Thoracic aorta (tissue), 2 donors: ENCODE measurements at regions not wholly inside any gene's neighbourhood (a gene's known extent, or its start where the extent isn't known, plus 50 kb on each side); places are given as distances from the start of the nearest gene placed in this dataset.

Source experiments
- ATAC-seq: fragments of 150-250 bp; one replicate; pipeline ENCODE4 v1.8.0; 2017; ENCODE audit warnings: low read depth; ENCODE audit not compliant: insufficient number of reproducible peaks, low FRiP score
- DNase-seq: peaks from one replicate; pipeline ENCODE4 v3.0.0-alpha.2; 2020; ENCODE audit warnings: low spot score
- H3K27ac ChIP-seq, 2 donors: fragments of 200-600 bp; sonication (generic); 1 replicate in 1 of 2; 2 replicates in 1 of 2; pipeline ENCODE4 v1.5.1; 2016; ENCODE audit warnings: mild to moderate bottlenecking in 2 of 2, moderate library complexity in 2 of 2
- H3K27me3 ChIP-seq: fragments of 200-600 bp; sonication (generic); replicated peaks from 2 replicates; pipeline ENCODE4 v1.6.0; 2016; ENCODE audit warnings: mild to moderate bottlenecking; ENCODE audit not compliant: insufficient read depth
- H3K36me3 ChIP-seq: fragments of 200-600 bp; sonication (generic); one replicate; pipeline ENCODE4 v1.5.1; 2016
- H3K4me1 ChIP-seq, 2 donors: fragments of 200-600 bp; sonication (generic); 1 replicate in 1 of 2; 2 replicates in 1 of 2; pipeline versions ENCODE4 v1.5.1 to v1.6.0; 2016; ENCODE audit warnings: low read depth in 2 of 2, mild to moderate bottlenecking in 1 of 2; ENCODE audit not compliant: control insufficient read depth in 1 of 2
- H3K4me3 ChIP-seq: fragments of 200-600 bp; sonication (generic); 2 replicates; pipeline ENCODE4 v1.5.1; 2016; ENCODE audit warnings: mild to moderate bottlenecking
- H3K9me3 ChIP-seq: fragments of 200-600 bp; sonication (generic); 2 replicates; pipeline ENCODE4 v1.5.1; 2016
- CTCF ChIP-seq: fragments of 200-600 bp; sonication (generic); IDR thresholded peaks from one replicate; pipeline ENCODE4 v1.5.1; 2019; ENCODE audit warnings: antibody characterized with exemption

- Histone ChIP-seq H3K27me3 (no peaks in the 10 kb centered on the region), H3K27ac (no peak overlapping the region), H3K36me3 (no peaks in the 10 kb centered on the region), H3K4me1 (no peaks in the 10 kb centered on the region), H3K4me3 (no peak overlapping the region), H3K9me3 (no peaks in the 10 kb centered on the region)
- ATAC-seq (no peak), DNase-seq (no peak)
- no peak for TF ChIP-seq CTCF
These were observed 259.3 kb downstream of the PARN start for GRCh38 chr16:14370736-14371234.

- no peak for TF ChIP-seq CTCF
- ATAC-seq (no peak), DNase-seq (no peak)
- Histone ChIP-seq H3K9me3 (no peaks in the 10 kb centered on the region), H3K4me3 (no peak overlapping the region), H3K27ac (no peak overlapping the region), H3K4me1 (no peaks in the 10 kb centered on the region), H3K36me3 (no peaks in the 10 kb centered on the region), H3K27me3 (no peaks in the 10 kb centered on the region)
These were observed 260.1 kb downstream of the PARN start for GRCh38 chr16:14369734-14370598.

GRCh38 chr16:14368399-14368798 lies 261.7 kb downstream of the PARN start:
- Histone ChIP-seq H3K27me3 (no peaks in the 10 kb centered on the region), H3K4me1 (no peaks in the 10 kb centered on the region), H3K4me3 (no peak overlapping the region), H3K27ac (no peak overlapping the region), H3K36me3 (no peaks in the 10 kb centered on the region), H3K9me3 (no peaks in the 10 kb centered on the region)
- TF ChIP-seq CTCF, result no peak
- ATAC-seq, result no peak
- DNase-seq, result no peak

- no peaks in the 10 kb centered on the region for H3K9me3 ChIP-seq
- H3K27me3 ChIP-seq, result no peaks in the 10 kb centered on the region
- no peak for DNase-seq
- TF ChIP-seq CTCF, result no peak
- no peak overlapping the region for H3K27ac ChIP-seq
- H3K36me3 ChIP-seq, result no peaks in the 10 kb centered on the region
- no peak overlapping the region for H3K4me3 ChIP-seq
- H3K4me1 ChIP-seq, result peaks cover 0 to 3% of the 10 kb centered on the region in 2 donors
- ATAC-seq, result no peak
These were observed 262.9 kb downstream of the PARN start for GRCh38 chr16:14366974-14367707.

- no peak overlapping the region for H3K4me3 ChIP-seq
- TF ChIP-seq CTCF, result no peak
- no peaks in the 10 kb centered on the region for H3K27me3 ChIP-seq
- no peaks in the 10 kb centered on the region for H3K9me3 ChIP-seq
- H3K27ac ChIP-seq, result no peak overlapping the region
- peaks cover 0 to 3% of the 10 kb centered on the region in 2 donors for H3K4me1 ChIP-seq
- no peaks in the 10 kb centered on the region for H3K36me3 ChIP-seq
- ATAC-seq (no peak), DNase-seq (no peak)
These were observed 263.6 kb downstream of the PARN start for GRCh38 chr16:14366447-14366846.
